GM12865 (cell line): ENCODE measurements at regions not wholly inside any gene's neighbourhood (a gene's known extent, or its start where the extent isn't known, plus 50 kb on each side); places are given as distances from the start of the nearest gene placed in this dataset.

Experiments
- DNase-seq: peaks from one replicate; pipeline ENCODE4 v3.0.0; 2010; ENCODE audit warnings: low read depth
- H3K4me3 ChIP-seq: 2 replicates; pipeline ENCODE4 v1.5.1; 2011; ENCODE audit warnings: mild to moderate bottlenecking, low read depth, low read length, control low read depth
- TF ChIP-seq, protein P1 (sequence below): IDR thresholded peaks from 2 replicates; pipeline ENCODE4 v1.5.1; 2011; ENCODE audit warnings: low read length, control low read depth, low read depth, inconsistent platforms; ENCODE audit not compliant: insufficient read depth; ENCODE audit errors: missing control alignments

DNA sequence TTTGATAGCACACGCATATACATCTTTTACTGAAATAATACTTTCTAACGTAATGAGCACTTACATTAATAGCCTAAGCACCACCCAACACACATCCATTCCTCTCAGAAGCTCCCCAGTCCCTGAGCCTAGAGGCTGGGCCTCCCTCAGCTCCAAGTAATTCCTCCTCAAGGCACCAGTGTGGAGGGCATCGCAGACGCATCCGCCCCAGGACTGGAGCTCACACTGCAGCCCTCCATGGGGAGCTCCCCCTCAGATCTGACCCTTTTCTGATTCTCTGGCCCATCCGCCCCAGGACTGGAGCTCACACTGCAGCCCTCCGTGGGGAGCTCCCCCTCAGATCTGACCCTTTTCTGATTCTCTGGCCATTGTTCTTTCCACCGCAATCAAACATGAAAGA is 60.4 kb upstream of the SNTG2 start:
- TF ChIP-seq, protein P1, sequence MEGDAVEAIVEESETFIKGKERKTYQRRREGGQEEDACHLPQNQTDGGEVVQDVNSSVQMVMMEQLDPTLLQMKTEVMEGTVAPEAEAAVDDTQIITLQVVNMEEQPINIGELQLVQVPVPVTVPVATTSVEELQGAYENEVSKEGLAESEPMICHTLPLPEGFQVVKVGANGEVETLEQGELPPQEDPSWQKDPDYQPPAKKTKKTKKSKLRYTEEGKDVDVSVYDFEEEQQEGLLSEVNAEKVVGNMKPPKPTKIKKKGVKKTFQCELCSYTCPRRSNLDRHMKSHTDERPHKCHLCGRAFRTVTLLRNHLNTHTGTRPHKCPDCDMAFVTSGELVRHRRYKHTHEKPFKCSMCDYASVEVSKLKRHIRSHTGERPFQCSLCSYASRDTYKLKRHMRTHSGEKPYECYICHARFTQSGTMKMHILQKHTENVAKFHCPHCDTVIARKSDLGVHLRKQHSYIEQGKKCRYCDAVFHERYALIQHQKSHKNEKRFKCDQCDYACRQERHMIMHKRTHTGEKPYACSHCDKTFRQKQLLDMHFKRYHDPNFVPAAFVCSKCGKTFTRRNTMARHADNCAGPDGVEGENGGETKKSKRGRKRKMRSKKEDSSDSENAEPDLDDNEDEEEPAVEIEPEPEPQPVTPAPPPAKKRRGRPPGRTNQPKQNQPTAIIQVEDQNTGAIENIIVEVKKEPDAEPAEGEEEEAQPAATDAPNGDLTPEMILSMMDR: no peak
- DNase-seq: no peak
- H3K4me3 ChIP-seq: no peak overlapping the region

GRCh38 chr2:888906-889566 is 61.6 kb upstream of the SNTG2 start:
- TF ChIP-seq, protein P1: no peak
- no peak for DNase-seq
- H3K4me3 ChIP-seq: no peak overlapping the region

DNA sequence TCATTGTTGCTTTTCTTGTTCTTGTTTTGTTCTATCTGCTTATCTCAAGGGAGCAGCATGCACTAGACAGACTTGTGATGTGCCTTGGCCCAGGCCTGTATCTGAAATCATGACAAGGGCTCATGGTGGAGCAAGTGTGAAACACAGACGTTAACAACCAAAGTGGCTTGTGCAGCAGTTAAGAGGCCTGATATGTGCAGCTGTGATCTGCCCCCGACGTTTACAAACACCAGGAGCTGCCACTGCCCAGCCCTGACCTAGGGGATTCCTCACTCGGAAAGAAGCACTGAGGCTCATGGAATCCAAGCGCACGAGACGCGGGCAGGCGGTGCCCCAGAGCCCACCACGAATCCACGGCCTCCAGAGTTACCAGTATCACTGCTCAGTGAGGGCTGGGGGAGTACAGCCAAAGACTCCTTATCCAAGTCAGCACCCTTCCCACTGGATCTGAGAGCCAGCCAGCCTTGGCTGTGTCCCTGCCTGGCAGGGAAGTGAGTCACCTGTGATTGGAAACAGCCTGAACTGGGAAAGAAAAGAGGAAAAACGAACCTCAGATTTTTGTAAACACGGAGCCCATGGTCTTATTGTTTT is 62.3 kb upstream of the SNTG2 start:
- TF ChIP-seq, protein P1: no peak
- DNase-seq: no peak
- H3K4me3 ChIP-seq: no peak overlapping the region

- DNase-seq: no peak
- TF ChIP-seq, protein P1: no peak
- no peak overlapping the region for H3K4me3 ChIP-seq
These were observed 63.0 kb upstream of the SNTG2 start for GRCh38 chr2:887639-888038.

DNA sequence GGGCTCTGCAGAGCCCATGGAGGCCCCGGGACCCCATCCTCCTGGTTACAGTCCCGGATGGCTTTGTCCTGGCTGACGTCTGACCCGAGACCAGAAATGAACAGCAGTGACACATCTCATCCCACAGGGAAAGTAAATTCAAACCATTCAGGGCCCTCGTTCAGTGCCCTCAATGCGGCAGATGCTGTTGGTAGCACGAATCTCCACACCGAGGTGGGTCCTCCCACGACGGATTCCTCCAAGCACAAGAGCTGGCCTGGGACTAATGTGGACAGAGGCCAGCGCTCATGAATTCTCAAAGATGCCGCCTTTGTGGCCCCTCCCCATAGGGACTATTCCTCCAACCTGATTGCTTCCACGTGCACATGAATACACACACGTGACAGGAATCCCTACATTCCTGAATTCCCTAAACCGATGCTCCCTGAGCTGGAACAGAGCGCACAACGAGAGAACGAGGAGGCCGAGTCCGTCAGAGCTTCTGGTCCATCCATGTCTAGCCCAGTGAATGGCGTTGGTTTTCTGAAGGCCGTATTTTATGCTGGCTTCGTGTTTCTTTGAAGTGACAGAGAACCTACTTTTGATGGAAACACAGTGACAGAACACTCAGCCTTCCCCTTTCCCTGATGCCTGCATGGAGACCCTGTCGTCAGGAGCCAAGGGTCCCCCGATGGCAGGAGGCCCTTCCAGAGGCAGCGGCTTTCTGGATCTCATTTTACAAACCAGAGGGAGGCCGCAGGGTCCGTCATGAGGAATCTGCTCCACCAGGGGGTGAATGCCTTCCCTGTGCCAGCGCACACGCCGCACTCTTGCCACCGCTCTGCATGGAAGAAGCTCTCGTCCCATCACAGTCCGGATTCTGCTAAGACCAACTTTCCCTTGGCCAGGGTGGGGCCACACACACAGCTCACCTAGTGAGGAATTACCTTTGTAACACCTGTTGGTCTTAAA is 64.3 kb upstream of the SNTG2 start:
- TF ChIP-seq, protein P1: no peak
- no peak for DNase-seq
- H3K4me3 ChIP-seq: no peak overlapping the region

- DNase-seq: no peak
- no peak overlapping the region for H3K4me3 ChIP-seq
- TF ChIP-seq, protein P1: no peak
These were observed 65.2 kb upstream of the SNTG2 start for GRCh38 chr2:885230-886071.
